ENCODE measurements at regions not wholly inside any gene's neighbourhood (a gene's known extent, or its start where the extent isn't known, plus 50 kb on each side); places are given as distances from the start of the nearest gene placed in this dataset.

DNA sequence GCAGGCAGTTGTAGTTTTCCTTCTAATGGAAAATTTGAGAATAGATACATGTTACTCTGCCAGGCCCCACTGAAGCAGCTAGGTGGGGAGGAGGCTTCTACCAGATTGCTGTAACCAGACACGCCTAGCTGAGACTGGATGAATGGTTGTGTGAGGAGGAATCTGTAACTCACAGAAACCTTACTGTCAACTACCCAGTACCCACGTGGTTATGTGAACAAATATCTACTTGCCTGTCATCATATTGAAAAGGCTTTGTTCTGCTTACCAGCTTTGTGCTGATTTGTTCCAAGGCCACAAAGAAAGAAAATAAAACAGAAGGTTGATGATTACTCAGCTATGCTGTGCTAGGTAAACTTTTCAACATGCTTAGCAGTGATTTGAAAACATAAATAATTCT, 167.2 kb downstream of the CAPZA3 start:
- Histone ChIP-seq H2AFZ (ENCODE audit: low read depth, low read length) (no peak overlapping the region), H3K27me3 (ENCODE audit: control insufficient read depth in 2 of 2, insufficient read depth in 2 of 2, low read length in 2 of 2) (no peaks in the 10 kb centered on the region), H3K36me3 (ENCODE audit: control insufficient read depth, insufficient read depth, low read length) (no peaks in the 10 kb centered on the region), H3K4me3 (no peak overlapping the region), H3K9me3 (replicated peaks; ENCODE audit: control insufficient read depth, insufficient read depth, low read depth, low read length) (no peaks in the 10 kb centered on the region), H3K9ac (ENCODE audit: insufficient read depth in 1 of 2, low read depth in 2 of 2, low read length in 2 of 2) (no peak overlapping the region), H3K27ac (ENCODE audit: extremely low read depth, low read depth, low read length) (no peak overlapping the region), H3K4me1 (replicated peaks in 1 of 2; ENCODE audit: control insufficient read depth in 2 of 2, insufficient read depth in 2 of 2, low read length in 2 of 2) (no peaks in the 10 kb centered on the region; a peak in 1 of 5 replicates), H3K4me2 (ENCODE audit: insufficient read depth, low read length) (no peak overlapping the region), H3K79me2 (ENCODE audit: control insufficient read depth, insufficient read depth, low read length) (no peaks in the 10 kb centered on the region), H4K20me1 (replicated peaks; ENCODE audit: control insufficient read depth, insufficient read depth, low read length) (no peaks in the 10 kb centered on the region), H3K9me1 (ENCODE audit: control insufficient read depth, insufficient read depth, low read length) (no peaks in the 10 kb centered on the region)
- DNase-seq (ENCODE audit: extremely low read depth in 1 of 4, low spot score in 3 of 4), result no peak
- ChIA-PET POLR2A (no interaction called here), CTCF (ENCODE audit: low intra/inter-chr PET ratio) (no interaction called here)
- FAIRE-seq, result no peak
- WGBS (ENCODE audit: insufficient coverage, low coverage, missing lambda C conversion rate), result 20% methylated on average over 2 of the region's 2 CpGs
- no peak for ATAC-seq
- intact Hi-C loops (cut with micrococcal nuclease) (no loop called here), in situ Hi-C loops (cut with MboI) (no loop called here)
- BruUV-seq (replicated peaks), result no TSS peak
- TF ChIP-seq NFXL1 (CRISPR knock-in tag; IDR thresholded peaks at IDR 0.05) (no peak), ZZZ3 (IDR thresholded peaks at IDR 0.05) (no peak), CHD4 (IDR thresholded peaks at IDR 0.05; ENCODE audit: insufficient read depth, insufficient replicate concordance, low read depth, low read length, poor library complexity, severe bottlenecking) (no peak), DACH1 (IDR thresholded peaks at IDR 0.05; ENCODE audit: partially characterized antibody) (no peak), CAMTA2 (CRISPR knock-in tag; conservative IDR thresholded peaks at IDR 0.05) (no peak), BHLHE40 (IDR thresholded peaks at IDR 0.05; ENCODE audit: low read length) (no peak), FOS (IDR thresholded peaks at IDR 0.05; ENCODE audit: extremely low read depth, insufficient read length) (no peak), HSF4 (CRISPR knock-in tag; IDR thresholded peaks at IDR 0.05; ENCODE audit: borderline replicate concordance) (no peak), MBD2 (IDR thresholded peaks at IDR 0.05; ENCODE audit: borderline replicate concordance, low read depth) (no peak)
- TF ChIP-seq, protein P1, sequence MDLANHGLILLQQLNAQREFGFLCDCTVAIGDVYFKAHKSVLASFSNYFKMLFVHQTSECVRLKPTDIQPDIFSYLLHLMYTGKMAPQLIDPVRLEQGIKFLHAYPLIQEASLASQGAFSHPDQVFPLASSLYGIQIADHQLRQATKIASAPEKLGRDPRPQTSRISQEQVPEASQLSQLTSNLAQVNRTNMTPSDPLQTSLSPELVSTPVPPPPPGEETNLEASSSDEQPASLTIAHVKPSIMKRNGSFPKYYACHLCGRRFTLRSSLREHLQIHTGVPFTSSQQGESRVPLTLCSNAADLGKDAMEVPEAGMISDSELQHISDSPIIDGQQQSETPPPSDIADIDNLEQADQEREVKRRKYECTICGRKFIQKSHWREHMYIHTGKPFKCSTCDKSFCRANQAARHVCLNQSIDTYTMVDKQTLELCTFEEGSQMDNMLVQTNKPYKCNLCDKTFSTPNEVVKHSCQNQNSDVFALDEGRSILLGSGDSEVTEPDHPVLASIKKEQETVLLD (IDR thresholded peaks at IDR 0.05), result no peak
- TF ChIP-seq, protein P2, sequence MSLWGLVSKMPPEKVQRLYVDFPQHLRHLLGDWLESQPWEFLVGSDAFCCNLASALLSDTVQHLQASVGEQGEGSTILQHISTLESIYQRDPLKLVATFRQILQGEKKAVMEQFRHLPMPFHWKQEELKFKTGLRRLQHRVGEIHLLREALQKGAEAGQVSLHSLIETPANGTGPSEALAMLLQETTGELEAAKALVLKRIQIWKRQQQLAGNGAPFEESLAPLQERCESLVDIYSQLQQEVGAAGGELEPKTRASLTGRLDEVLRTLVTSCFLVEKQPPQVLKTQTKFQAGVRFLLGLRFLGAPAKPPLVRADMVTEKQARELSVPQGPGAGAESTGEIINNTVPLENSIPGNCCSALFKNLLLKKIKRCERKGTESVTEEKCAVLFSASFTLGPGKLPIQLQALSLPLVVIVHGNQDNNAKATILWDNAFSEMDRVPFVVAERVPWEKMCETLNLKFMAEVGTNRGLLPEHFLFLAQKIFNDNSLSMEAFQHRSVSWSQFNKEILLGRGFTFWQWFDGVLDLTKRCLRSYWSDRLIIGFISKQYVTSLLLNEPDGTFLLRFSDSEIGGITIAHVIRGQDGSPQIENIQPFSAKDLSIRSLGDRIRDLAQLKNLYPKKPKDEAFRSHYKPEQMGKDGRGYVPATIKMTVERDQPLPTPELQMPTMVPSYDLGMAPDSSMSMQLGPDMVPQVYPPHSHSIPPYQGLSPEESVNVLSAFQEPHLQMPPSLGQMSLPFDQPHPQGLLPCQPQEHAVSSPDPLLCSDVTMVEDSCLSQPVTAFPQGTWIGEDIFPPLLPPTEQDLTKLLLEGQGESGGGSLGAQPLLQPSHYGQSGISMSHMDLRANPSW (CRISPR knock-in tag; IDR thresholded peaks at IDR 0.05), result no peak
- TF ChIP-seq, protein P3, sequence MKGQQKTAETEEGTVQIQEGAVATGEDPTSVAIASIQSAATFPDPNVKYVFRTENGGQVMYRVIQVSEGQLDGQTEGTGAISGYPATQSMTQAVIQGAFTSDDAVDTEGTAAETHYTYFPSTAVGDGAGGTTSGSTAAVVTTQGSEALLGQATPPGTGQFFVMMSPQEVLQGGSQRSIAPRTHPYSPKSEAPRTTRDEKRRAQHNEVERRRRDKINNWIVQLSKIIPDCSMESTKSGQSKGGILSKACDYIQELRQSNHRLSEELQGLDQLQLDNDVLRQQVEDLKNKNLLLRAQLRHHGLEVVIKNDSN (CRISPR knock-in tag; IDR thresholded peaks at IDR 0.05), result no peak
- TF ChIP-seq, protein P4, sequence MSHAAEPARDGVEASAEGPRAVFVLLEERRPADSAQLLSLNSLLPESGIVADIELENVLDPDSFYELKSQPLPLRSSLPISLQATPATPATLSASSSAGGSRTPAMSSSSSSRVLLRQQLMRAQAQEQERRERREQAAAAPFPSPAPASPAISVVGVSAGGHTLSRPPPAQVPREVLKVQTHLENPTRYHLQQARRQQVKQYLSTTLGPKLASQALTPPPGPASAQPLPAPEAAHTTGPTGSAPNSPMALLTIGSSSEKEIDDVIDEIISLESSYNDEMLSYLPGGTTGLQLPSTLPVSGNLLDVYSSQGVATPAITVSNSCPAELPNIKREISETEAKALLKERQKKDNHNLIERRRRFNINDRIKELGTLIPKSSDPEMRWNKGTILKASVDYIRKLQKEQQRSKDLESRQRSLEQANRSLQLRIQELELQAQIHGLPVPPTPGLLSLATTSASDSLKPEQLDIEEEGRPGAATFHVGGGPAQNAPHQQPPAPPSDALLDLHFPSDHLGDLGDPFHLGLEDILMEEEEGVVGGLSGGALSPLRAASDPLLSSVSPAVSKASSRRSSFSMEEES (CRISPR knock-in tag; IDR thresholded peaks at IDR 0.05), result no peak
- TF ChIP-seq, protein P5, sequence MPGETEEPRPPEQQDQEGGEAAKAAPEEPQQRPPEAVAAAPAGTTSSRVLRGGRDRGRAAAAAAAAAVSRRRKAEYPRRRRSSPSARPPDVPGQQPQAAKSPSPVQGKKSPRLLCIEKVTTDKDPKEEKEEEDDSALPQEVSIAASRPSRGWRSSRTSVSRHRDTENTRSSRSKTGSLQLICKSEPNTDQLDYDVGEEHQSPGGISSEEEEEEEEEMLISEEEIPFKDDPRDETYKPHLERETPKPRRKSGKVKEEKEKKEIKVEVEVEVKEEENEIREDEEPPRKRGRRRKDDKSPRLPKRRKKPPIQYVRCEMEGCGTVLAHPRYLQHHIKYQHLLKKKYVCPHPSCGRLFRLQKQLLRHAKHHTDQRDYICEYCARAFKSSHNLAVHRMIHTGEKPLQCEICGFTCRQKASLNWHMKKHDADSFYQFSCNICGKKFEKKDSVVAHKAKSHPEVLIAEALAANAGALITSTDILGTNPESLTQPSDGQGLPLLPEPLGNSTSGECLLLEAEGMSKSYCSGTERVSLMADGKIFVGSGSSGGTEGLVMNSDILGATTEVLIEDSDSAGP (CRISPR knock-in tag; IDR thresholded peaks at IDR 0.05), result no peak

Data from K562 (cell line).